Renal cortical epithelial cell (primary cell): ENCODE measurements at regions not wholly inside any gene's neighbourhood (a gene's known extent, or its start where the extent isn't known, plus 50 kb on each side); places are given as distances from the start of the nearest gene placed in this dataset.
"Not testable (repeated sequence)": the region's sequence is repeated elsewhere in the genome, so short reads cannot be mapped to it uniquely, and the experiment has no call there.

Source experiments
- DNase-seq: peaks from one replicate; pipeline ENCODE4 v3.0.0-alpha.2; 2011; ENCODE audit warnings: low read depth

DNA sequence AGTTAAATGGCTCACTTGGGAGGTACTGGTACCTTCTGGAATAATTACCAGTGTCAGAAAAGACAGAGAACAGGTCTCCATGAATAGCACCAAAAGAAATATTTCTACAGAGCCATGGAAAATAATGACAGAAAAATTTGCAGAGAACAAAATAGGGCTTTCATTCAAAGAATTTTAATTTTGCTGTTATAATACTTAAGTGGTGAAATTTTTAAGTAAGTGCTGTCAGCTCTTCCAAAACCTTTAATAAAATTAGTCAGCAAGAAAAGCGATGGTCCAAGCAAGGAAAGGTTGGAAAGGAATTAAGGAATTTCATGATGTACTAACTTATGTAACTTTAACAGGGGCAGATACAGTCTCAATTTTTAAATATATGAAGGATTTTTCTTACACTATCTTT lies 359.2 kb downstream of the NR2F1-AS1 start:
- no peak for DNase-seq

DNA sequence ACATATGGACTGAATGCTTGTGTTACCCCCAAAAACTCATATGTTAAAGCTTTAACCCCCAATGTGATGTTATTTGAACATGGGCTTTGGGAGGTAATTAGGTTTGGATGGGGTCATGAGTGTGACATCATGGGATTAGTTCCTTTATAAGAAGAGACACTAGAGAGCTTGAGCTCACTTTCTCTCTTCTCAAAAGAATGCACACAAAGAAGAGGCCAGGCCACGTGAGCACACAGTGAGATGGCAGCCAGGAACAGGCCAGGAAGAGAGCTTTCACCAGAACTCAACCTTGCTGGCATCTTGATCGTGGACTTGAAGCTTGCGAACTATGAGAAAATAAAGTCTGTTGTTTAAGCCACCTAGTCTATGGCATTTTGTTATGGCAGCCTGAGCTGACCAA lies 360.6 kb downstream of the NR2F1-AS1 start:
- no peak for DNase-seq

DNA sequence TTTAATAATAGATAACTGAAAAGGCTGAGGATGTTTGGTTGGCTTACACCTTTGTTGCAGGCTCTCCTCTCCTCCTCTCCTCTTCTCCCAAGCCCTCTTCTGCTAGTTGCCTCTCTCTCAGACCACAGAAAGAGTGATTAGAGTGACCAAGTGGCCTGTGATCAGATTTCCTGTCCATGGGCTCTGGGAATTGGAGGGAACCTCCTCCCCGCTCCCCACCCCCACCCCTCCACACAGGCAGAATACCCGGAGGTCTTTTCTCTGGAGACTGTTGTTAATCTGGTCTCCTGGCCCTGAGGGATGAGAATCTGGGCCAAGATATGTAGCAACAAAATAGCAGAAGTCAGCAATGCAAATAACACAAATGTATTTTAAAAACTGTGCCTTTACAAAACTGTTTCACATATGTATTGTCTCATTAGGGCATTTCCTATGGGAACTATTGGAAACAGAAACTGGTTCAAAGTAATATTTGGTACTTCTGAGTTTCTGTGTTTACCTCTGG lies 361.3 kb downstream of the NR2F1-AS1 start:
- DNase-seq: no peak

DNA sequence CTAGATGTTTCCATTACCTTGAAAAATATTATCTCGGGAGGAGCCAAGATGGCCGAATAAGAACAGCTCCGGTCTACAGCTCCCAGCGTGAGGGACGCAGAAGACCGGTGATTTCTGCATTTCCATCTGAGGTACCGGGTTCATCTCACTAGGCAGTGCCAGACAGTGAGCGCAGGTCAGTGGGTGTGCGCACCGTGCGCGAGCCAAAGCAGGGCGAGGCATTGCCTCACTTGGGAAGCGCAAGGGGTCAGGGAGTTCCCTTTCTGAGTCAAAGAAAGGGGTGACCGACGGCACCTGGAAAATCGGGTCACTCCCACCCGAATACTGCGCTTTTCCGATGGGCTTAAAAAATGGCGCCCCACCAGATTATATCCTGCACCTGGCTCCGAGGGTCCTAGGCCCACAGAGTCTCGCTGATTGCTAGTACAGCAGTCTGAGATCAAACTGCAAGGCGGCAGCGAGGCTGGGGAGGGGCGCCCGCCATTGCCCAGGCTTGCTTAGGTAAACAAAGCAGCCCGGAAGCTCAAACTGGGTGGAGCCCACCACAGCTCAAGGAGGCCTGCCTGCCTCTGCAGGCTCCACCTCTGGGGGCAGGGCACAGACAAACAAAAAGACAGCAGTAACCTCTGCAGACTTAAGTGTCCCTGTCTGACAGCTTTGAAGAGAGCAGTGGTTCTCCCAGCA lies 367.8 kb downstream of the NR2F1-AS1 start:
- DNase-seq: not testable (repeated sequence)

DNA sequence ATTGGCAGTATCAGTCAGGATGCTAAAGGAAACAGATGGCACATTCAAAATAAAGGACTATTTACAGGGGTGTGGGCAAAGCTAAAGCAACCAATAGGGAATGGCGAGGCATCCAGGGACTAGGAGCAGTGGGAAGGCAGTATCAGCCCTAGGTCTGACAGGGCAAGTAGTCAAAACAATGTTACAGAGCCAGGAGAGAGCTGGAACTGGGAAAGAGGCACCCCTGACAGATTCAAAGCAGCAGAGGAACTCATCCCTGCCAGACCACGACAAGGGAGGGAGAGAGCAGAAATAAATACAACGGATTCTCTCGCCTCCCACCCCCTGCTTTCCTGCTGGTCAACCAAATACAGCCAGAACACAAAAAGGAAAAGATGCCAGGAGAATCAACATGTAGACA lies 371.5 kb downstream of the NR2F1-AS1 start:
- no peak for DNase-seq

DNA sequence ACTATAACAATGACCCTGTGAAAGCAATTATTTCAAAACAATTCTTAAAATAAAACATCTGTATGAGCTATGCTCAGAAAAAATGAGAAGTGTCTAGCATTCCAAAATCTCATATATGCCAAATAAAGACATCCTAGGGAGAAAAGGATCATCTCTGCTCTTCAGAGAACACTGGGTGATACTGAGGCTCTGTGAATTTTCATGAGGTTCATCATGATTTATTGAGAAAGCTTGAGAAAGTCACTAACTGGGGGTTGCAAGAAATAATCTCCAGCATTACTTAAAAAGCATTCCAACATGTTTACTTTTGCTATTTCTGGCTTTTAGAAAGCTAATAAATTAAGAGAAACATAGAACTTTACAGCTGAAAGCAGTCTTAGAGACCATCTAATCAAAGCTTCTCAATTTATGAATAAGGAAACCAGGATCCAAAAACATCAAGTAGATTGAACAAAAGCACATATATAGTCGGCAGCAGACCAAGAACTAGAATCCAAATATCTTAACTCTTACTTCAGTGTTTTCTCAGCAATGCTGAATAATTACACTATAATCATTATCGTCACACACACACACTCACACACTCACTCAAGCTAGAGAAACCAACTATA lies 372.8 kb downstream of the NR2F1-AS1 start:
- no peak for DNase-seq

DNA sequence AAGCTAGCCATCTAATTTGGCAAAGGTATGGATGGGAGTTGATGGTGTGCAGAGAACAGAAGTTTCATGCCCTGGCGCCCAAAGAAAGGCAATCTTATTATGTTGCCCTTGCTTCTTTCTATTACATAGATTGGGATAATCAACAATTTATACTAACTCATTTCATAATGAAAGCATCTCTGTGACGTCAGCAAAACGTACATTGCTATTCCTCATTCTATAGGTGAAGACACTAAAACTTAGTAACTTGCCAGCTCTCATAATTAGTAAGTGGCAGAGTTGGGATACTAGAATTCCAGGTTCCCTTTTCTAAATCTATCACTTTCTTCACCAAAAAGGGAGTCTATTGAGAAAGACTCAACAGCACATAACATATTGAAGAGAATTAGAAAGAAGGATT lies 374.8 kb downstream of the NR2F1-AS1 start:
- DNase-seq: no peak

DNA sequence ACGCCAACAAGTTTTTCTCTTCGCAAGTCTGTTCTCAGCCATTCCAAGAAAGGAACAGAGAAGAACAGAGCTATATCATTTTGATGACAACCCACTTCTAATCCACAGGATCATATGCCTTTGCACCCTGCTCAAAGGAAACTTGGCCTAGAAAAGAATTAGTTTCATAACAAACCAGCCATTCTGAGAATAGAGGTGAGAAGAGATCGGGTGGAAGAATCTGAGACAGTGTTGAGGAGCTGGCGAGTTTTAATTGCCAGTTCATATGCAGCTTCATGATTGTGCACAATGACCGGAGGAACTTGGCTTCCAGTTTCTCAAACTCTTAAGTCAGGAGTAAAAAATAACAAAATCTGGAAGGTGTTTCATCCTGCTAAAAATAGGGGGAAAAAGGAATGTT lies 380.0 kb downstream of the NR2F1-AS1 start:
- no peak for DNase-seq

DNA sequence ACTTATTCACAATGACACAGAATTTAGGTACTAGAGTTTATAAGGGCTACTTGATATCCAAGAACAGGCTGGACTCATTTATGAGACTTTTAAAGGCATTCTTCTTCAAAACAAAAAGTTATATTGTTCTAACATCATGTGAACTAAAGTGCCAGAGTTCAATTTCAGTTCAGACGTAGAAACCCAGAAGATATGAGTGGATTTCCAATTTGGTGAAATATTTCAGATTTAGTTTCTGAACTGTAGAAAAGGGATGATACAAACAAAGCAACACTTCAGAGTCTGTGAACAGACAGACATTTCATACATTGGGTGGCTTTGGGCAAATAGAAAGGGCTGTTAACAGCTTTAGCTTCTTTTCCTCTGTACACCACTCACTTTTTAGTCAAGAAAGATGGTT lies 384.0 kb downstream of the NR2F1-AS1 start:
- DNase-seq: no peak

DNA sequence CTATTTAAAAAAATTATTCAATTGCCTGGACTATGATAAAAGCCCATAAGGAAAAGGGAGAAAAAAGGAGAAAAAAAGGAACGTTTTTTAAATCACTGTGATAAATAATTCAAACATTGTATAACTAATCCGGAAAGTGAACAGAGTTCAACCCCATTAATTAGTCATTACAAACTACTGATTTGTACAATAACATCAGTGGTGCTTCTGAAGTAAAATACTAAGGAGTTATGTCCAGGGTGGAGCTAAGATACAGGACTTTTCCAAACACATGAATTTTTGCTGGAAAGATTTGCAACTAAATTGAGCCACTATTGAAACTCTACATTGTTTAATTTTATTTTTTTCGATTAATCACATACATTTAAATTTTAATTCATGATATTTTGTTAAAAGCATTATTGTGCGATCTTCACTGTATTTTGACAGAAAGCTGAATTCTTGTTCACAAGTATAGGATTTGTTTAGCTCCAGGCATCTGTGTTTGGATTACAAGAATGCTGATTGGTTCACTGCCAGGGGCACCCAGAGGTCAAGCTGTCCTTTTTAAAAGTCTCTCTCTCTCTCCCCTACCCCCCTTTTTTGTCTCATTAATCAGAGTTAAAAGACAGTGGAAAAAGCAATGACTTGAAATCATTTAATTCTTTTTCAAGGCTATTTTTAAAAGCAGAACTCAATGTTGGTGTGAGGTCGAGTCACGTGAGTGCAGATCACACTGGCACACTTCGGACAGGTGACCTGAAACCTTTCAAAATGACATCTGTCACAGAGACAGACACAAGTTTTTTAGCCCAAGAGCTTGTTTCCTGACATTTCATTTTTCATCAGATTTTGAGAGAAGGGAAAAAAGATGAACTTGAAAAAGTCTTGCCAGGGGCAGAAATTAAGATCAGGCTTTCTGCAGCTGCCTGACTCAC lies 387.3 kb downstream of the NR2F1-AS1 start:
- peak; percentile 31 for DNase-seq

DNA sequence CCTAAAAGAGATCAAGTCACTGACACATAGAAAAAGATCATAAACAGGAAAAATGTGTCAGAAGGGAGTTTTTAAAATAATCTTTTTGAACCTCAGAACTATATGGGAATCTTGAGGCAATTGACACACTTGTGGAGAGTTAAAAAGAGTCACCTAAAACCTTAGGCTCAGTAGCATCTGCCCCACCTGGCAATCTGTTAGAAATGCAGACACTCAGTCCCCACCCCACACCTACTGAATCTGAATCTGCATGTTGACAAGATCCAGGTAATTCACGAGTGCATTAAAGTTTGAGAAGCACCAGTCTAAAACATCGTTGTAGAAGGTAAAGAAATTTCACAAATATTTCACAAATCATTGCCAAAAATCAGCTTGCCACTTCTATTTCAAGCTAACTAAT lies 388.3 kb downstream of the NR2F1-AS1 start:
- no peak for DNase-seq

DNA sequence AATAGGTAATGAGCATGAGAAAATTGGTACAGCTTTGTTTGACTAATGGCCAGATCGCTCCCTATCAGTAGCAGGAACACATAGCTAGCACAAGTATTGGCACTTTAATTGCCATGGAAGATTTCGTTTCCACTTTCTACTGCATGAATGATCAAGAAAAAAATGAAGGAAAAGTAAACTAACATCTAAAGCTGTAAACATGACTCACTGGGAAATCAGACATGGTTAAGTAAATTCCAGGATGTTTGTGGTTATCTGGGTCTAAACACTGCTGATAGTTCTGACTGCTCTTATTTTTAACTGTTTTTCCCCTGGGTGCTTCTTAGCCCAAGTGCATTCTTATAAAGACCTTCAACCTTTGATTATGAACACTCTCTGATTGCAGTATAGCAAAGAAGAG lies 388.9 kb downstream of the NR2F1-AS1 start:
- peak; percentile 99 for DNase-seq

DNA sequence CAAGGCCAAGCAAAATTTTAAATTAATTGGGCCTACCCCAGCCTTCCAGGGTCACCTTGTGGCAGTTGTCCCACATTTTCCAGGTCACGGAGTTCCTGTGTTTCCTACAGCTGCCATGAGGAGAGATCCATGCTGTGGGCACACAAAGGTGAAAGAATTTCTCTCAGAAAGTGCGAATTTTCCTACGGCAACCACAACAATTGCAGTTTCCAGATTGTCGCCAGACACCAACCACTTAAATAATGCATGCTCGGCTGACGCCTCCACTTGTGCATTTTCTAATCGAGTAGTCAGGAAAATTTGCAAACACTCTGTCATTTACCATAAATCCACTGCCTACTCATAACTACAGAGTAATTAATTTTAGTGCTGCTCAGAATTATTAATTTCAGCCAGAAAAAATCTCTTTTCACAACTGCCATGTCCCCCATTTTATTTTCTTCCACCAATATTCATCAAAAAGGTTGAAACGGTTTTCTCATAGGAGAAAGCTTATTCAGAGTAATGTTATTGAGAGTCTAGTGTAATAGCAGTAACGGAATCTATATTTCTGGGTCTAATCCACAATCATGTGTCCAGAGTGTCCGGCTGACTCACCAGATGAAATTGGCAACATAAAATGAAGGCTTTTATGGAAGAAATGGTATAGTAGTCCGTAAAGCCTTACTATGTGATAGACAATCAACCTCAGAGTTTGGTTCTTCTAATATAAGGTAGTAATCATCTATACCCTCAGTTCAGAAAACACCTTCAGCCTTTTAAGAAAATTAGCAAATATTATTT lies 389.8 kb downstream of the NR2F1-AS1 start:
- no peak for DNase-seq

DNA sequence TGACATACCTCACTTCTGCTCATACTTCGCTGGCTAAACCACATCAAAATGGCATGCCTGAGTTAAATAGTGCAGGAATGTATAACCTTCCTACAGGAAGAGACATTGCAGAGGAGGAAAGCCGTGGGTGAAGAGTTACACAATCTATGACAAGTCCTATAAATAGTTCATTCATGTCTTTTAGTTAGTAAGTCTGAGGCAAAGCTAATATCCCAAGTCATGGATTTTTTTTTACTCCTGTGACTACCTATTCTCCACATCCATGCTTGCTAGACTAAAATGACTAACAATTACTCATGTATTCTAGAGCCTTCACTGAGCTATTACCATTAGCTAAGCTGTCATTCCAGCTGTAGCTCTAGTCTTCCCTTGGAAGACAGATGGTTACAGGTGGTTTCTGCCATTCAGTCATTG lies 391.3 kb downstream of the NR2F1-AS1 start:
- peak; percentile 100 for DNase-seq

DNA sequence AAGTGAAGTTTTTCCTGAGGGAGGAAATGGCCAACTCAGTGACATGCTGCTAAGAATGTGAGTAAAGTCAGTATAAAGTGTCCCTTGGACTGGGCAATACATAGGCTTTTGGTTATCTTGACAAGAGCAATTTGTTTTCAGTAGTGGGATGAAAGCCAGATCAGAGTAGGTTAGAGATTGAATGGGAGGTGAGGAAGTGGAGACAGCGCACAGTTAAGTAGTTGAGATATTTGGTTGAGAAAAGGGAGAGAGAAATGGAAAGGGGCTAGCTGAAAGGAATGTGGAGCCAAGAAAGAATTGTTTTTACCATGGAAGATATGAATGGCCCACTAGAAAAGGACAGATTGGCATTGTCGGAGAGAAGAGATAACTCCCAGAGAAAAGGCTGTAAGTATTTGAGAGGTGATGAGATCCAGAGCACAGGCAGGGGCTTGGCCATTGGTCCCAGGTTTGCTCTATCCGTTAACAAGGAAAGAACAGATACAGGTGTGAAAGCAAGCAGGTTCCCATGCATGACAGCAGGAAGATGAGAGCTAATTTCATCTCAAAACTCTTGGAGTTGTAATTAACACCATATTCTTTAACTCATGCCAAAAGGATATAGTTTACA lies 392.0 kb downstream of the NR2F1-AS1 start:
- DNase-seq: peak; percentile 28

DNA sequence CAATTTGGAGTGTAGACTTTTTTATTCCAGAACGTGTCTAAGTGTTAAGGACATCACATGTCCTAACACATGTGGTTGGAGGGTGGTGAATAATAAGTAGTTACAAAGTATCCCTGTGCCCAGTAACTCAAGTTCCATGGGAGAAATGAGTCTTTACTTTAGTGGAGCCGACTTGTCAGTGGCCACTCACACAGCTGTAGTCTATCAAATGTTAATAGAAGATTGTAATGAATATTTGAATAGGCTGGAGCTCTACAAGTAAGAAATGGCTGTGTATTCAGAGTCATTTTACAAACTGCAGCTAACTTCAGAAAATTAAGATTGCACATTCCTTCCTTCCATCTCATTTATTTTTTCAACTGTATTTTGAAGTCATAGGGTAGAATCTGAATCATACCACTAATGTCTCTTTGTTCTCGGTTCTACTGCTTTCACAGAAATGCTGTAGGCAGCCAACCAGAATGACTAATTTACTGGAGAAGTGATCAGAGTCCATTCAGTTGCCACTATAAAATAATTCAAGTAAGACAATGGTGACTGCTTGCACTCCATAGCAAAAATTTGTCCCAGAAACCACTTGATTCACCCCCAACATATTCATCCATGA lies 394.8 kb downstream of the NR2F1-AS1 start:
- DNase-seq: peak; percentile 97

DNA sequence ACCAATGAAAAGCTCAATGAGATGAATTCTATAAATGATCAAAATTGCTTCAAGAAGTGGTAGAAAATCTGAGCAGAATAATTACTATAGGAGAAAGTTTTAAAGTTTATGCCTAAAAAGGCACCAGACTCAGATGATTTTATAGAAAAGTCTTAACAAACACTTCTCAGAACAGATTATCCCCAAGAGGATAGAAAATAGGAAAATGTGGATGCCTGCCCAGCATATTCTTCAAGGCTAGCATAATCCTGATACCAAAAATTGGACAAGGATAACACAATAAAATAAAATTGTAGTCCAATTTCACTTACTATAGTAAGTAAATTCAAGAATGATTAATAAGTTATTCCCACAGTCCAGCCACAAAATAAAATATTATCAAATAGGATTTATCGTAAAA lies 397.0 kb downstream of the NR2F1-AS1 start:
- DNase-seq: no peak

DNA sequence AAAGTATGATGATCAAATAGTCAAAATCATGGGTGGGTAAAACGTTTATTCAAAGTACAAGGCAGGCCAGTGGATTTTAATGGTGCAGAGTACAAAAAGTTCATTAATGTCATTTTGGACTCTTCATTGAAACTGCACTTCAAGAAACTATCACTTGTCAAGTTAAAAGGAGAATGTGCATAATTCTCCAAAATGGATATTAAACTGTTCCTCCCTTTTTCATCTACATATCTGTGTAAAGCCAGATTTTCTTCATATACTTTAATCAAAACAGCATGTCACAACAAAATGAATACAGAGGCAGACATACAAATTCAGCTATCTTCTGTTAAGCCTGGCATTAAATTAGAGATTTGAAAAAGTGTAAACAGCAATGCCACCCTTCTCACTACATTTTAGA lies 401.6 kb downstream of the NR2F1-AS1 start:
- DNase-seq: no peak

DNA sequence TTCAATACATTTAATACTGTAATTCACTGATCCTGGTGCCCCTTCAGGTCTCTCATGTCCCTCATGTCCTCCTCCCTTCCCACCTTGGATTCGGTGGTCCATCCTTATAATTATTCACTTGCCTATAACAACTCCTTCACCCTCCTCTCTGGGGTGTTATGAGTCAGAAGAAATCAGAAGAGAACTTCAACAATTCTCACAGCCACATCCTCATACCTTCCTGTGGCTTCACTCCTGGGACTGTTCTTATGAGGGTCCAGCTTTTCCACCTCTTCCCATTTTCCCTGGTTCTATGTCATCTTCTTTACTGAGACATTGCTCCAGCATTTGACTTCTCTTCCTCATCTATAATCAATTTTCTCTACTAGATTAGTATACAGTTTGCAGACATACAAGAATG lies 406.1 kb downstream of the NR2F1-AS1 start:
- DNase-seq: no peak

DNA sequence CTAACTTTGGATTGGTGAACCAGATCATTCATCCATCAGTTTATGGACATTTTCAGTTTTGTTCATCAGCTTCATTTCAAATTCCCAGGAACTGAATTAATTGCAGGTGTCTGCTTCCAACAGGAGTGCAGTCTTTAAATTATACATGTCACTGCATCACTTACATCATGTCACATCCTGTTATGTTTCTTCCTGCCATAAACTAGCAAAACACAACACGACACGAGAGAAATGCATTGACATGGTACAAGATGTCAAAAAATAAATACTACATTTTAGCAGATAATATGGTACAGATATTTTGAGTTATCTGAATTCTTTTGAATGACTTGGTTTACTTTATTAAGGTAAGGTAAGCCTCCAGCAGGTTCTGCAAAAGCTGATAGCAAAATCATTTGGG lies 415.5 kb downstream of the NR2F1-AS1 start:
- no peak for DNase-seq

DNA sequence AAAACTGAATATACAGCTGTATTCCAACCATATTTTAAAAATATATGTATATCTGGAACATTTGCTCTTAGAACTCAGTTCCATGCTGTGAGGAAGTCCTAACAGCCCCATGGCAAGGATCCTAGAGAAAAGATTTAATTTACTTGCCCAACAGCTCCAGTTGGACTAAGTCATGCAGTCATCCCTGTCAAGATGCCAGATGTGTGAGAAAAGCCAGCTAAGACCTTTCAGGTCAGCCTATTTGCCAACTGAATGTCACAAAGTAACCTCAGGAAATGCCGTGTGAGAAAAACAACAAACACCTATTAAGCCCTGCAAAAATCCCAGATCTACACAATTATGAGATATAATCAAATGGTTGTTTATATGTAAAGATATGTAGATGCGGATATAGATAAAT lies 416.3 kb downstream of the NR2F1-AS1 start:
- peak; percentile 91 for DNase-seq
